ENCODE measurements at regions not wholly inside any gene's neighbourhood (a gene's known extent, or its start where the extent isn't known, plus 50 kb on each side); places are given as distances from the start of the nearest gene placed in this dataset.

DNA sequence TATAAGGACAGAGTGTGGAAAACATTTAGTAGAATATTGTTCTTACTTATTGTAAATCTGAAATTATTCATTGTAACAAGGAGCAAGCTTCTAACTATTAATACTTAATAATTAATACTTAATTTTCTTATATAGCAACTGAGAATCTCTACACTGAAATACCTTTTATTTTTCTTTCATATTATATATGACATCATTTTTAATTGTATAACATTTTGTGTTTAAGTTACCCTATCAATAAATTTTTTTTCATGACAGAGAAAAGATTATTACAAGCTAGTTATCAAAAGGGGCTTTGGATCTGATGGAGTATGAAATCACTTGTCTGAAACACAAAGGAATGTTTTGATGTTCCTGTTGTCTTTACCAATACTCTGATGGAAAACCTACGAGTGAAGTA is 72.2 kb upstream of the CNKSR3 start:
- TF ChIP-seq POLR2AphosphoS5 (IDR thresholded peaks at IDR 0.05), result no peak
- TF ChIP-seq, protein P1, sequence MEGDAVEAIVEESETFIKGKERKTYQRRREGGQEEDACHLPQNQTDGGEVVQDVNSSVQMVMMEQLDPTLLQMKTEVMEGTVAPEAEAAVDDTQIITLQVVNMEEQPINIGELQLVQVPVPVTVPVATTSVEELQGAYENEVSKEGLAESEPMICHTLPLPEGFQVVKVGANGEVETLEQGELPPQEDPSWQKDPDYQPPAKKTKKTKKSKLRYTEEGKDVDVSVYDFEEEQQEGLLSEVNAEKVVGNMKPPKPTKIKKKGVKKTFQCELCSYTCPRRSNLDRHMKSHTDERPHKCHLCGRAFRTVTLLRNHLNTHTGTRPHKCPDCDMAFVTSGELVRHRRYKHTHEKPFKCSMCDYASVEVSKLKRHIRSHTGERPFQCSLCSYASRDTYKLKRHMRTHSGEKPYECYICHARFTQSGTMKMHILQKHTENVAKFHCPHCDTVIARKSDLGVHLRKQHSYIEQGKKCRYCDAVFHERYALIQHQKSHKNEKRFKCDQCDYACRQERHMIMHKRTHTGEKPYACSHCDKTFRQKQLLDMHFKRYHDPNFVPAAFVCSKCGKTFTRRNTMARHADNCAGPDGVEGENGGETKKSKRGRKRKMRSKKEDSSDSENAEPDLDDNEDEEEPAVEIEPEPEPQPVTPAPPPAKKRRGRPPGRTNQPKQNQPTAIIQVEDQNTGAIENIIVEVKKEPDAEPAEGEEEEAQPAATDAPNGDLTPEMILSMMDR (IDR thresholded peaks at IDR 0.05), result no peak
- TF ChIP-seq POLR2A (IDR thresholded peaks at IDR 0.05), result no peak

Measured in breast epithelium (tissue), 3 donors.